ELF-1 (cell line): ENCODE measurements at regions not wholly inside any gene's neighbourhood (a gene's known extent, or its start where the extent isn't known, plus 50 kb on each side); places are given as distances from the start of the nearest gene placed in this dataset.
A peak's percentile ranks its signal among the peaks of the same experiment; 100 is the strongest.

ENCODE experiments used
- DNase-seq: peaks from one replicate; pipeline ENCODE4 v3.0.0-alpha.2; 2016; ENCODE audit warnings: low read depth, low spot score

GRCh38 chr4:138085736-138086305, 156.3 kb downstream of the SLC7A11 start:
- no peak for DNase-seq

GRCh38 chr4:138078751-138079520, 163.2 kb downstream of the SLC7A11 start:
- DNase-seq = no peak

GRCh38 chr4:138078253-138078652, 163.9 kb downstream of the SLC7A11 start:
- DNase-seq = no peak

- DNase-seq = no peak
Observed at GRCh38 chr4:138076561-138076960, 165.6 kb downstream of the SLC7A11 start.

- DNase-seq = no peak
Observed at GRCh38 chr4:138070816-138071215, 171.3 kb downstream of the SLC7A11 start.

- DNase-seq = no peak
Observed at GRCh38 chr4:138063581-138063980, 178.6 kb downstream of the SLC7A11 start.

GRCh38 chr4:138062929-138063328, 179.2 kb downstream of the SLC7A11 start:
- peak; percentile 16 for DNase-seq

GRCh38 chr4:138056541-138056940, 185.6 kb downstream of the SLC7A11 start:
- DNase-seq = no peak

- no peak for DNase-seq
Observed at GRCh38 chr4:138055890-138056289, 186.3 kb downstream of the SLC7A11 start.

- DNase-seq = no peak
Observed at GRCh38 chr4:138053641-138054301, 188.4 kb downstream of the SLC7A11 start.

- DNase-seq = no peak
Observed at GRCh38 chr4:138052806-138053632, 189.1 kb downstream of the SLC7A11 start.

- DNase-seq = no peak
Observed at GRCh38 chr4:138051157-138051556, 191.0 kb downstream of the SLC7A11 start.

- DNase-seq = peak; percentile 45
Observed at GRCh38 chr4:138050601-138051000, 191.5 kb downstream of the SLC7A11 start.

GRCh38 chr4:138049355-138049754, 192.8 kb downstream of the SLC7A11 start:
- no peak for DNase-seq

- DNase-seq = no peak
Observed at GRCh38 chr4:138047290-138047689, 194.9 kb downstream of the SLC7A11 start.

GRCh38 chr4:138045036-138045435, 197.1 kb downstream of the SLC7A11 start:
- no peak for DNase-seq

- no peak for DNase-seq
Observed at GRCh38 chr4:138039010-138039409, 203.1 kb downstream of the SLC7A11 start.

GRCh38 chr4:138037696-138038095, 204.5 kb downstream of the SLC7A11 start:
- DNase-seq = no peak

- DNase-seq = peak; percentile 47
Observed at GRCh38 chr4:138035781-138036258, 206.3 kb downstream of the SLC7A11 start.

- no peak for DNase-seq
Observed at GRCh38 chr4:138034871-138035270, 207.3 kb downstream of the SLC7A11 start.

- DNase-seq = no peak
Observed at GRCh38 chr4:138032222-138032621, 209.9 kb downstream of the SLC7A11 start.

- DNase-seq = no peak
Observed at GRCh38 chr4:138030375-138030774, 211.8 kb downstream of the SLC7A11 start.
